ENCODE measurements at regions not wholly inside any gene's neighbourhood (a gene's known extent, or its start where the extent isn't known, plus 50 kb on each side); places are given as distances from the start of the nearest gene placed in this dataset.
"Not testable (repeated sequence)": the region's sequence is repeated elsewhere in the genome, so short reads cannot be mapped to it uniquely, and the experiment has no call there.

GRCh38 chr15:31433091-31433490, 106.5 kb downstream of the KLF13 start:
- DNase-seq (ENCODE audit: low read depth) = no peak

GRCh38 chr15:31433574-31433973, 106.9 kb downstream of the KLF13 start:
- DNase-seq (ENCODE audit: low read depth) = no peak

- no peak for DNase-seq (ENCODE audit: low read depth)
Observed at GRCh38 chr15:31434275-31434587, 107.6 kb downstream of the KLF13 start.

- DNase-seq (ENCODE audit: low read depth) = peak; percentile 56
Observed at GRCh38 chr15:31434588-31435260, 108.1 kb downstream of the KLF13 start.

- peak; percentile 45 for DNase-seq (ENCODE audit: low read depth)
Observed at GRCh38 chr15:31435261-31435911, 108.8 kb downstream of the KLF13 start.

- no peak for DNase-seq (ENCODE audit: low read depth)
Observed at GRCh38 chr15:31435912-31436628, 109.4 kb downstream of the KLF13 start.

GRCh38 chr15:31437686-31438085, 111.1 kb downstream of the KLF13 start:
- no peak for DNase-seq (ENCODE audit: low read depth)

GRCh38 chr15:31438601-31439265, 112.1 kb downstream of the KLF13 start:
- DNase-seq (ENCODE audit: low read depth) = no peak

- DNase-seq (ENCODE audit: low read depth) = no peak
Observed at GRCh38 chr15:31439328-31439727, 112.7 kb downstream of the KLF13 start.

GRCh38 chr15:31440216-31440615, 113.6 kb downstream of the KLF13 start:
- DNase-seq (ENCODE audit: low read depth) = not testable (repeated sequence)

GRCh38 chr15:31440754-31441311, 114.2 kb downstream of the KLF13 start:
- no peak for DNase-seq (ENCODE audit: low read depth)

GRCh38 chr15:31442226-31442625, 115.6 kb downstream of the KLF13 start:
- no peak for DNase-seq (ENCODE audit: low read depth)

- peak; percentile 84 for DNase-seq (ENCODE audit: low read depth)
Observed at GRCh38 chr15:31442699-31443111, 116.1 kb downstream of the KLF13 start.

GRCh38 chr15:31444844-31445243, 118.2 kb downstream of the KLF13 start:
- no peak for DNase-seq (ENCODE audit: low read depth)

GRCh38 chr15:31446546-31446945, 119.9 kb downstream of the KLF13 start:
- DNase-seq (ENCODE audit: low read depth) = no peak

- no peak for DNase-seq (ENCODE audit: low read depth)
Observed at GRCh38 chr15:31447931-31448634, 121.4 kb downstream of the KLF13 start.

- DNase-seq (ENCODE audit: low read depth) = no peak
Observed at GRCh38 chr15:31448635-31448979, 122.0 kb downstream of the KLF13 start.

- no peak for DNase-seq (ENCODE audit: low read depth)
Observed at GRCh38 chr15:31452595-31453557, 126.2 kb downstream of the KLF13 start.

GRCh38 chr15:31453558-31454318, 127.1 kb downstream of the KLF13 start:
- DNase-seq (ENCODE audit: low read depth) = no peak

GRCh38 chr15:31455499-31455898, 128.9 kb downstream of the KLF13 start:
- DNase-seq (ENCODE audit: low read depth) = no peak

Measured in GM04504 (cell line).